Glutamatergic neuron (in vitro differentiated cells): ENCODE measurements at regions not wholly inside any gene's neighbourhood (a gene's known extent, or its start where the extent isn't known, plus 50 kb on each side); places are given as distances from the start of the nearest gene placed in this dataset.

Source experiments
- DNase-seq: peaks from one replicate; pipeline ENCODE4 v3.0.0; 2022
- H3K27ac Mint-ChIP-seq: one replicate; pipeline ENCODE4 v1.8.0; 2020; ENCODE audit warnings: mild to moderate bottlenecking, mixed read lengths, inconsistent platforms; ENCODE audit not compliant: unreplicated experiment
- H3K27me3 Mint-ChIP-seq: one replicate; pipeline ENCODE4 v1.8.0; 2020; ENCODE audit warnings: mild to moderate bottlenecking, moderate library complexity, mixed read lengths, inconsistent platforms; ENCODE audit not compliant: unreplicated experiment
- H3K36me3 Mint-ChIP-seq: one replicate; pipeline ENCODE4 v1.8.0; 2020; ENCODE audit warnings: mild to moderate bottlenecking, mixed read lengths, inconsistent platforms; ENCODE audit not compliant: unreplicated experiment
- H3K4me1 Mint-ChIP-seq: one replicate; pipeline ENCODE4 v1.8.0; 2020; ENCODE audit warnings: mild to moderate bottlenecking, low read depth, mixed read lengths, inconsistent platforms; ENCODE audit not compliant: unreplicated experiment
- H3K4me3 Mint-ChIP-seq: one replicate; pipeline ENCODE4 v1.8.0; 2020; ENCODE audit warnings: mild to moderate bottlenecking, mixed read lengths, inconsistent platforms; ENCODE audit not compliant: unreplicated experiment
- H3K9me3 Mint-ChIP-seq: one replicate; pipeline ENCODE4 v1.8.0; 2020; ENCODE audit warnings: mild to moderate bottlenecking, moderate library complexity, mixed read lengths, inconsistent platforms; ENCODE audit not compliant: unreplicated experiment
- CTCF ChIP-seq: fragments of 200-600 bp; sonication (generic); IDR thresholded peaks from one replicate; pipeline ENCODE4 v1.5.0; 2021; ENCODE audit not compliant: partially characterized antibody, unreplicated experiment

GRCh38 chr2:195300631-195301030 lies 356.4 kb upstream of the SLC39A10 start:
- H3K27me3 Mint-ChIP-seq = no peaks in the 10 kb centered on the region
- no peak overlapping the region for H3K4me3 Mint-ChIP-seq
- peaks cover 2% of the 10 kb centered on the region for H3K4me1 Mint-ChIP-seq
- H3K9me3 Mint-ChIP-seq = no peaks in the 10 kb centered on the region
- H3K36me3 Mint-ChIP-seq = no peaks in the 10 kb centered on the region
- TF ChIP-seq CTCF = no peak
- DNase-seq = no peak
- no peak overlapping the region for H3K27ac Mint-ChIP-seq

GRCh38 chr2:195299600-195299999 lies 357.4 kb upstream of the SLC39A10 start:
- no peak for TF ChIP-seq CTCF
- H3K9me3 Mint-ChIP-seq = no peaks in the 10 kb centered on the region

GRCh38 chr2:195296490-195296889 lies 360.5 kb upstream of the SLC39A10 start:
- no peak for DNase-seq
- no peak overlapping the region for H3K4me3 Mint-ChIP-seq
- no peaks in the 10 kb centered on the region for H3K27me3 Mint-ChIP-seq
- no peaks in the 10 kb centered on the region for H3K36me3 Mint-ChIP-seq
- no peak overlapping the region for H3K27ac Mint-ChIP-seq
- H3K9me3 Mint-ChIP-seq = no peaks in the 10 kb centered on the region
- no peak for TF ChIP-seq CTCF
- peaks cover 2% of the 10 kb centered on the region for H3K4me1 Mint-ChIP-seq

More at GRCh38 chr2:195299600-195299999, 357.4 kb upstream of the SLC39A10 start:
- no peaks in the 10 kb centered on the region for H3K36me3 Mint-ChIP-seq
- H3K4me1 Mint-ChIP-seq = peaks cover 2% of the 10 kb centered on the region
- no peaks in the 10 kb centered on the region for H3K27me3 Mint-ChIP-seq
- no peak overlapping the region for H3K27ac Mint-ChIP-seq
- no peak overlapping the region for H3K4me3 Mint-ChIP-seq
- no peak for DNase-seq

GRCh38 chr2:195289081-195289480 lies 367.9 kb upstream of the SLC39A10 start:
- H3K9me3 Mint-ChIP-seq = no peaks in the 10 kb centered on the region
- H3K4me3 Mint-ChIP-seq = no peak overlapping the region
- H3K27me3 Mint-ChIP-seq = no peaks in the 10 kb centered on the region
- no peaks in the 10 kb centered on the region for H3K36me3 Mint-ChIP-seq
- DNase-seq = no peak
- no peaks in the 10 kb centered on the region for H3K4me1 Mint-ChIP-seq
- TF ChIP-seq CTCF = no peak
- H3K27ac Mint-ChIP-seq = no peak overlapping the region

GRCh38 chr2:195279840-195280427 lies 377.1 kb upstream of the SLC39A10 start:
- H3K9me3 Mint-ChIP-seq = peaks cover 5% of the 10 kb centered on the region
- peaks cover 13% of the 10 kb centered on the region for H3K4me1 Mint-ChIP-seq
- H3K27me3 Mint-ChIP-seq = peaks cover 5% of the 10 kb centered on the region
- no peak overlapping the region for H3K4me3 Mint-ChIP-seq
- H3K36me3 Mint-ChIP-seq = no peaks in the 10 kb centered on the region
- no peak overlapping the region for H3K27ac Mint-ChIP-seq
- no peak for TF ChIP-seq CTCF
- no peak for DNase-seq
